ENCODE measurements at regions not wholly inside any gene's neighbourhood (a gene's known extent, or its start where the extent isn't known, plus 50 kb on each side); places are given as distances from the start of the nearest gene placed in this dataset.

DNA sequence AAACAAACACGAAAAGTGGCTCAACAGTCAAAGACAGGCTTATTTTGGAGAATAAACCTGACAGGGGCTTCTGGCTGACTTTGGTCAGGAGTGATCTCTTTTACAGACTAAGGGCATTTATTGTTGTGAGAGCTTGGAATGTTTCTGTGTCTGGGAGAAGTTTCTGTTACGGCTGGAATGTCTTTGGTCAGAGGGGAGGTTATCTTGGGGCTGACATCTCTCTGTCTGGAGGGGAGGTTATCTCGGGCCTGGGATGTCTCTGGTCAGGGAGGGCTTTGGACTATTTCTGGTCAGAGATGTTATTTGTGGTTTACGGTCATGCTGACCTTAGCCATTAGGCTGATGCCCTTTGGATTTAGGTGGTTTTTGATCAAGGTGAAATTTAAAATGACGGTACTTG lies 345.5 kb upstream of the FSIP2 start (continued):
- TF ChIP-seq TSHZ2 (CRISPR knock-in tag; IDR thresholded peaks at IDR 0.05): no peak

DNA sequence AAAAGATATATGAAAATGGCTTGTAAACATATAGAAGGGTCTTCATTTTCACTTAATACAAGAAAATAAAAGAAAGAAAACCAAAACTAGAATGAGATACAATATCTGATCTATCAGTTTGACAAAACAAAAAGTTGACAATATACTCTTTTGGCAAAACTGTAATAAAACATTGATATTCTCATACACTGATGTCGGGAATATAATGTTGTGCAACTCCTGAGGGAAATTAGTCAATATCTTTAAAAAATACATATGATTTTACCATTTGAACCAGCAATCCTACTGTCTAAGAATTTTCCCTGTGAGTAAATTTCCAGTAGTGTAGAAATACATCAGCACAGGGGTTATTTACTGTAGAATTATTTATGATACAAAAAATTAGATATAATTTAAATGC lies 336.1 kb upstream of the FSIP2 start:
- no peak for ATAC-seq
- no peak for TF ChIP-seq SNAI2 (CRISPR knock-in tag; IDR thresholded peaks at IDR 0.05)
- TF ChIP-seq CSDC2 (CRISPR knock-in tag; IDR thresholded peaks at IDR 0.05): no peak
- no peak for TF ChIP-seq ZNF565 (CRISPR knock-in tag; conservative IDR thresholded peaks at IDR 0.05; ENCODE audit: low read depth)
- no peak for TF ChIP-seq BACH2 (CRISPR knock-in tag; IDR thresholded peaks at IDR 0.05; ENCODE audit: borderline replicate concordance)
- TF ChIP-seq OSR1 (CRISPR knock-in tag; IDR thresholded peaks at IDR 0.05): no peak
- no peak for TF ChIP-seq ZC3H10 (CRISPR knock-in tag; IDR thresholded peaks at IDR 0.05)
- no peak for TF ChIP-seq TCF4 (CRISPR knock-in tag; IDR thresholded peaks at IDR 0.05; ENCODE audit: borderline replicate concordance)
- TF ChIP-seq PATZ1 (CRISPR knock-in tag; IDR thresholded peaks at IDR 0.05; ENCODE audit: borderline replicate concordance): no peak
- no peak for TF ChIP-seq ISL1 (CRISPR knock-in tag; IDR thresholded peaks at IDR 0.05)
- TF ChIP-seq GLIS3 (CRISPR knock-in tag; IDR thresholded peaks at IDR 0.05): no peak
- TF ChIP-seq RARB (CRISPR knock-in tag; IDR thresholded peaks at IDR 0.05): no peak
- no peak for TF ChIP-seq TOX (CRISPR knock-in tag; IDR thresholded peaks at IDR 0.05; ENCODE audit: borderline replicate concordance)
- no peak for TF ChIP-seq TSHZ2 (CRISPR knock-in tag; IDR thresholded peaks at IDR 0.05)
- TF ChIP-seq PPARA (CRISPR knock-in tag; IDR thresholded peaks at IDR 0.05; ENCODE audit: borderline replicate concordance): no peak
- no peak for TF ChIP-seq POU6F1 (CRISPR knock-in tag; IDR thresholded peaks at IDR 0.05; ENCODE audit: borderline replicate concordance, low read depth)
- no peak for TF ChIP-seq ESRRG (CRISPR knock-in tag; IDR thresholded peaks at IDR 0.05)

DNA sequence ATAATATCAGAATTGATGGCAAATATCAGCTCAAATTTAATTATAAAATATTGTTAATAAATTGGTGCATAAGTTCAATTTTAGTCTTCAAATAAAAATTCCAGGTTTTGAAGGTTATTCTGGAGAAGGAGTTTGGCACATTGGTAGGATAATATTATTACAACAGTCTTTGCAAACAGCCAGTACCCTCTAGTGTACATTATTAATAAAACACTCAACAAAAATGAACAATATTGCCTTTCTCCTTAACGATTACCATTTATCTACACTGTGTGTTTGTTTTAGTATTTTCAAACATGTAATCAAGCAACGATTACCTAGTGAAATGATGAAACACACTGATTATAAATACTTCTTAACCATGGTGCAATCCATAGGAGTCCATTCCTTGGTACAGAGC lies 334.0 kb upstream of the FSIP2 start:
- TF ChIP-seq CSRNP3 (CRISPR knock-in tag; IDR thresholded peaks at IDR 0.05): no peak
- TF ChIP-seq, protein P1, sequence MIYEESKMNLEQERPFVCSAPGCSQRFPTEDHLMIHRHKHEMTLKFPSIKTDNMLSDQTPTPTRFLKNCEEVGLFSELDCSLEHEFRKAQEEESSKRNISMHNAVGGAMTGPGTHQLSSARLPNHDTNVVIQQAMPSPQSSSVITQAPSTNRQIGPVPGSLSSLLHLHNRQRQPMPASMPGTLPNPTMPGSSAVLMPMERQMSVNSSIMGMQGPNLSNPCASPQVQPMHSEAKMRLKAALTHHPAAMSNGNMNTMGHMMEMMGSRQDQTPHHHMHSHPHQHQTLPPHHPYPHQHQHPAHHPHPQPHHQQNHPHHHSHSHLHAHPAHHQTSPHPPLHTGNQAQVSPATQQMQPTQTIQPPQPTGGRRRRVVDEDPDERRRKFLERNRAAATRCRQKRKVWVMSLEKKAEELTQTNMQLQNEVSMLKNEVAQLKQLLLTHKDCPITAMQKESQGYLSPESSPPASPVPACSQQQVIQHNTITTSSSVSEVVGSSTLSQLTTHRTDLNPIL (CRISPR knock-in tag; IDR thresholded peaks at IDR 0.05; ENCODE audit: low read depth): no peak
- ATAC-seq: no peak

Data from SK-N-SH treated with all-trans-retinoic acid at 6 μM for 48 hours (cell line).